LNCAP (cell line): ENCODE measurements at regions not wholly inside any gene's neighbourhood (a gene's known extent, or its start where the extent isn't known, plus 50 kb on each side); places are given as distances from the start of the nearest gene placed in this dataset.

Experiments used
- TF ChIP-seq, protein P1 (sequence below): fragments of 450-650 bp; IDR thresholded peaks from 2 replicates; pipeline ENCODE4 v1.5.1; 2017; ENCODE audit warnings: mild to moderate bottlenecking

DNA sequence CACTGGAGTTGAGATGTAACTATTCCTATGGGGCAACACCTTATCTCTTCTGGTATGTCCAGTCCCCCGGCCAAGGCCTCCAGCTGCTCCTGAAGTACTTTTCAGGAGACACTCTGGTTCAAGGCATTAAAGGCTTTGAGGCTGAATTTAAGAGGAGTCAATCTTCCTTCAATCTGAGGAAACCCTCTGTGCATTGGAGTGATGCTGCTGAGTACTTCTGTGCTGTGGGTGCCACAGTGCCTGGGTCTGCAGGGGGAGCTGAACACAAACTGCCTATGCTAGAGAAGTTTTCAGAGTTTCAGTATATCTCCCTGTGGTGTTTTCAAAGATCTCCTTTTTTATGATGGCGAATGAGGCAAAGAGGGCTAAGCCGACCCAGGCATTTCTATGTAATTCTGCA lies 179.2 kb upstream of the OR4E1 start:
- TF ChIP-seq, protein P1, sequence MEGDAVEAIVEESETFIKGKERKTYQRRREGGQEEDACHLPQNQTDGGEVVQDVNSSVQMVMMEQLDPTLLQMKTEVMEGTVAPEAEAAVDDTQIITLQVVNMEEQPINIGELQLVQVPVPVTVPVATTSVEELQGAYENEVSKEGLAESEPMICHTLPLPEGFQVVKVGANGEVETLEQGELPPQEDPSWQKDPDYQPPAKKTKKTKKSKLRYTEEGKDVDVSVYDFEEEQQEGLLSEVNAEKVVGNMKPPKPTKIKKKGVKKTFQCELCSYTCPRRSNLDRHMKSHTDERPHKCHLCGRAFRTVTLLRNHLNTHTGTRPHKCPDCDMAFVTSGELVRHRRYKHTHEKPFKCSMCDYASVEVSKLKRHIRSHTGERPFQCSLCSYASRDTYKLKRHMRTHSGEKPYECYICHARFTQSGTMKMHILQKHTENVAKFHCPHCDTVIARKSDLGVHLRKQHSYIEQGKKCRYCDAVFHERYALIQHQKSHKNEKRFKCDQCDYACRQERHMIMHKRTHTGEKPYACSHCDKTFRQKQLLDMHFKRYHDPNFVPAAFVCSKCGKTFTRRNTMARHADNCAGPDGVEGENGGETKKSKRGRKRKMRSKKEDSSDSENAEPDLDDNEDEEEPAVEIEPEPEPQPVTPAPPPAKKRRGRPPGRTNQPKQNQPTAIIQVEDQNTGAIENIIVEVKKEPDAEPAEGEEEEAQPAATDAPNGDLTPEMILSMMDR: no peak

- TF ChIP-seq, protein P1: peak; percentile 93
Measured at GRCh38 chr14:21852061-21852664, 178.5 kb upstream of the OR4E1 start.

DNA sequence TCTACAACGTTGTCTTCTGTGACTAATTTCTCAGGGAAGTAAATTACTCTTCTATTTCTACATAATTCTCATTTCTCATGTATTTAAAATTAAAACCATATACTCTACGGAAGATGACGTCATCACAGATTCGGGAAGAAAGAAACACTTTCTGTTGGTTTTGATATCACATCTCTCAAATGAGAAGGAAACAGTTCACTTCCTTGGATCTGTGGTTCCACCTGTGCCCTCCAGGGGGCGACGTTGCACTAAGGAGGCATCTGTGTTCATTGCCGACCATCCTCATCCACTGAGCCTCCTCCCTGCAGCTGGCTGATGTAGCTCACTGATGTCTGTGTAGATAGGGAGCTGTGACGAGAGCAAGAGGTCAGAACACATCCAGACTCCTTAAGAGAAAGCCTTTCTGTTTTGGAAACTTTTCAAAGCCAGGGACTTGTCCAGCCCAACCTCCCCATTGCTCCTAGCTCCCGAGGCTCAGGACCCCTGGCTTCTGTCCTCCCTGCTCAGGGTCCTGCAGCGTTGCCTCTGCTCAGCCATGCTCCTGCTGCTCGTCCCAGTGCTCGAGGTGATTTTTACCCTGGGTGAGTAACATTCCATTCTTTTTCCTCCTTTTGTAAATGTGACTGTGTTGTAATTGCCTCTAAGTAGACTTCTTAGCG lies 172.7 kb upstream of the OR4E1 start:
- TF ChIP-seq, protein P1: peak; percentile 86

GRCh38 chr14:21840765-21841164 lies 167.1 kb upstream of the OR4E1 start:
- TF ChIP-seq, protein P1: no peak

DNA sequence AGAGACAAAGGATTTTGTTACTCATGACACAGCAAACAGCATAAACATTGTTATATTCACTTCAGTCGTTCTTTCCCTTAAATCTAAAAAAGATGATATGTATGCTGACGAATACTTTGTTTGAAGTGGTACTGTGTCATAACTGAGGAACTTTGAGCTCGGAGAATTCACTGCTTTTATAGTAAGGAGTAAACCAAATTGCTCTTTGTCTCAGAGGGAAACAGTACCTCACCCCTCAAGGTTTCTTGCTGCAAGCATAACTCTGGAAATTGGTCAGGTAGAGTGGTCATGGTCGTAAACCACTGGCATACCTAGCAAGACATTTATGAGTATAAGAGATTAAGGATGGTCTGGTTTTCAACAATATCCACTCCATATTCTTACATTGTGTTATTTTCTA lies 160.2 kb upstream of the OR4E1 start:
- TF ChIP-seq, protein P1: no peak

DNA sequence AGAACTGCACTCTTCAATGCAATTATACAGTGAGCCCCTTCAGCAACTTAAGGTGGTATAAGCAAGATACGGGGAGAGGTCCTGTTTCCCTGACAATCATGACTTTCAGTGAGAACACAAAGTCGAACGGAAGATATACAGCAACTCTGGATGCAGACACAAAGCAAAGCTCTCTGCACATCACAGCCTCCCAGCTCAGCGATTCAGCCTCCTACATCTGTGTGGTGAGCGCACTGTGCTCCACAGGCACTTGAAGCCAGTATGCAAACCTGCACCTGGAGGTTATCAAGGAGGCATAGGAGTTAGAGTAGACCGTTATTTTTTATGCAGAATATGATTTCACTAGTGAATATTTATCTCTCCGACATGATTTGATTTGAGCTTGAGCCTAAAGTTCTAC lies 152.2 kb upstream of the OR4E1 start:
- TF ChIP-seq, protein P1: no peak

- TF ChIP-seq, protein P1: peak; percentile 77
Measured at GRCh38 chr14:21825149-21825743, 151.6 kb upstream of the OR4E1 start.
